ENCODE measurements at regions not wholly inside any gene's neighbourhood (a gene's known extent, or its start where the extent isn't known, plus 50 kb on each side); places are given as distances from the start of the nearest gene placed in this dataset.

GRCh38 chr14:66291756-66292155, 194.4 kb upstream of the CCDC196 start:
- no peak overlapping the region for H3K4ac ChIP-seq (ENCODE audit: low read depth, low read length)
- H3K9me3 ChIP-seq (ENCODE audit: control insufficient read depth, insufficient read depth, low read length), result peaks cover 11% of the 10 kb centered on the region
- H2BK15ac ChIP-seq (ENCODE audit: low read depth, low read length), result no peak overlapping the region
- intact Hi-C loops (cut with micrococcal nuclease), result no loop called here
- H4K20me1 ChIP-seq (ENCODE audit: insufficient read depth, low read length), result no peaks in the 10 kb centered on the region
- ATAC-seq (ENCODE audit: low read depth), result no peak
- H3K14ac ChIP-seq (replicated peaks; ENCODE audit: low read depth, low read length), result no peak overlapping the region
- H2BK120ac ChIP-seq (ENCODE audit: low read depth, low read length), result no peak overlapping the region
- no peaks in the 10 kb centered on the region for H3K4me1 ChIP-seq (ENCODE audit: control insufficient read depth, insufficient read depth, low read length)
- no peaks in the 10 kb centered on the region for H3K36me3 ChIP-seq (ENCODE audit: control insufficient read depth, insufficient read depth, low read length)
- no peaks in the 10 kb centered on the region for H3K9me1 ChIP-seq (ENCODE audit: insufficient read depth, low read length)
- H3K79me1 ChIP-seq (ENCODE audit: low read depth in 1 of 2, low read length in 2 of 2), result no peaks in the 10 kb centered on the region
- H3K9ac ChIP-seq (ENCODE audit: low read depth, low read length), result no peak overlapping the region
- no peak overlapping the region for H2AFZ ChIP-seq (replicated peaks; ENCODE audit: low read length, poor library complexity)
- TF ChIP-seq POLR2A (IDR thresholded peaks at IDR 0.05; ENCODE audit: low read depth, low read length), result no peak
- TF ChIP-seq RFX5 (IDR thresholded peaks at IDR 0.05; ENCODE audit: low read depth, low read length), result no peak
- no peak for TF ChIP-seq BHLHE40 (IDR thresholded peaks at IDR 0.05; ENCODE audit: low read depth, low read length)
- TF ChIP-seq USF2 (IDR thresholded peaks at IDR 0.05; ENCODE audit: low read depth, low read length), result no peak
- TF ChIP-seq MXI1 (IDR thresholded peaks at IDR 0.05; ENCODE audit: borderline replicate concordance, low read depth, low read length), result no peak
- no peak for TF ChIP-seq RCOR1 (IDR thresholded peaks at IDR 0.05; ENCODE audit: insufficient replicate concordance, low read length)
- no peak for TF ChIP-seq MAZ (IDR thresholded peaks at IDR 0.05; ENCODE audit: borderline replicate concordance, low read depth, low read length)
- TF ChIP-seq ELK1 (IDR thresholded peaks at IDR 0.05; ENCODE audit: borderline replicate concordance, low read depth, low read length), result no peak
- H3K56ac ChIP-seq (ENCODE audit: extremely low read depth, insufficient read depth, low read length), result no peak overlapping the region
- no peak for DNase-seq
- in situ Hi-C loops (cut with MboI; ENCODE audit: low sequenced_read_pairs), result no loop called here
- H2BK5ac ChIP-seq (ENCODE audit: low read depth, low read length, poor library complexity, severe bottlenecking), result no peak overlapping the region
- dilution Hi-C loops (cut with HindIII; ENCODE audit: low sequenced_read_pairs, unreplicated experiment), result no loop called here
- H3K27me3 ChIP-seq (ENCODE audit: control insufficient read depth, insufficient read depth, low read length), result no peaks in the 10 kb centered on the region
- H3K23ac ChIP-seq (ENCODE audit: low read depth, low read length), result no peak overlapping the region
- H4K91ac ChIP-seq (ENCODE audit: insufficient read depth, low read depth, low read length), result no peak overlapping the region
- no peak overlapping the region for H3K27ac ChIP-seq (ENCODE audit: insufficient read depth, low read length)
- no peak overlapping the region for H3K4me2 ChIP-seq (ENCODE audit: low read depth, low read length)
- POLR2A ChIA-PET (ENCODE audit: unreplicated experiment), result no interaction called here
- no peak overlapping the region for H4K5ac ChIP-seq (ENCODE audit: low read depth, low read length)
- H2AK5ac ChIP-seq (ENCODE audit: low read depth, low read length), result no peak overlapping the region
- no TSS peak for BruUV-seq (replicated peaks)
- H4K8ac ChIP-seq (ENCODE audit: low read depth in 2 of 2, low read length in 2 of 2), result no peak overlapping the region
- no peak overlapping the region for H2AK9ac ChIP-seq (replicated peaks; ENCODE audit: low read depth, low read length, poor library complexity)
- H2BK20ac ChIP-seq (ENCODE audit: low read depth, low read length), result no peak overlapping the region
- H3K18ac ChIP-seq (ENCODE audit: low read depth, low read length), result no peak overlapping the region
- no peak overlapping the region for H3K4me3 ChIP-seq (ENCODE audit: insufficient read depth, low read depth, low read length)
- CTCF ChIA-PET, result no interaction called here
